ENCODE measurements at regions not wholly inside any gene's neighbourhood (a gene's known extent, or its start where the extent isn't known, plus 50 kb on each side); places are given as distances from the start of the nearest gene placed in this dataset.

GRCh38 chr5:73390972-73391371 lies 57.6 kb downstream of the FOXD1 start:
- H3K9me2 ChIP-seq (ENCODE audit: insufficient read depth) = peaks cover 6% of the 10 kb centered on the region; the same call in 1 of the 2 replicates
- H3K36me3 ChIP-seq (ENCODE audit: insufficient read depth) = no peaks in the 10 kb centered on the region
- H2AFZ ChIP-seq = no peak overlapping the region
- H4K20me1 ChIP-seq (replicated peaks; ENCODE audit: insufficient read depth) = no peaks in the 10 kb centered on the region
- Mint-ChIP-seq H3K4me1 (peaks cover 10% of the 10 kb centered on the region), H3K27ac (no peak overlapping the region), H3K4me3 (no peak overlapping the region), H3K27me3 (ENCODE audit: insufficient read depth, low read depth, poor library complexity) (peaks cover 9% of the 10 kb centered on the region), H3K9me3 (peaks cover 3% of the 10 kb centered on the region; the same call in 1 of the 3 replicates), H3K36me3 (ENCODE audit: low read depth) (peaks cover 3% of the 10 kb centered on the region; the same call in 1 of the 3 replicates)
- H3K27me3 ChIP-seq (ENCODE audit: insufficient read depth) = peaks cover 12% of the 10 kb centered on the region; the same call in 1 of the 2 replicates
- TF ChIP-seq REST (IDR thresholded peaks at IDR 0.05; ENCODE audit: unreplicated experiment) (no peak), JUNB (IDR thresholded peaks at IDR 0.05; ENCODE audit: unreplicated experiment) (no peak), NANOG (IDR thresholded peaks at IDR 0.05; ENCODE audit: borderline replicate concordance) (no peak), ZNF331 (CRISPR knock-in tag; IDR thresholded peaks at IDR 0.05; ENCODE audit: low read depth) (no peak), EZH2 (IDR thresholded peaks at IDR 0.05; ENCODE audit: low read depth, unreplicated experiment) (no peak), EZH2phosphoT487 (IDR thresholded peaks at IDR 0.05; ENCODE audit: unreplicated experiment) (no peak), ZNF462 (CRISPR knock-in tag; IDR thresholded peaks at IDR 0.05) (no peak), CTCF (conservative IDR thresholded peaks at IDR 0.05; ENCODE audit: low read depth in 2 of 2) (no peak), CREB1 (CRISPR knock-in tag; IDR thresholded peaks at IDR 0.05; ENCODE audit: low read depth) (no peak), STAT1 (IDR thresholded peaks at IDR 0.05; ENCODE audit: unreplicated experiment) (no peak), ZNF114 (CRISPR knock-in tag; IDR thresholded peaks at IDR 0.05) (no peak), POLR2AphosphoS5 (IDR thresholded peaks at IDR 0.05; ENCODE audit: low read depth) (no peak), ETS1 (IDR thresholded peaks at IDR 0.05) (no peak)
- no peaks in the 10 kb centered on the region for H3K79me2 ChIP-seq (replicated peaks; ENCODE audit: insufficient read depth)
- DNase-seq (ENCODE audit: low spot score) (no peak), ATAC-seq (no peak)
- H3K27ac ChIP-seq (ENCODE audit: low read depth) = no peak overlapping the region
- H3F3A ChIP-seq (replicated peaks; ENCODE audit: low read depth) = no peaks in the 10 kb centered on the region
- 0 out of 2 replicates have a peak, but pooled peaks cover 11% of the 10 kb centered on the region for H3K4me1 ChIP-seq (ENCODE audit: insufficient read depth)
- H3K4me3 ChIP-seq = no peak overlapping the region
- H3K4me2 ChIP-seq = no peak overlapping the region
